ENCODE measurements at regions not wholly inside any gene's neighbourhood (a gene's known extent, or its start where the extent isn't known, plus 50 kb on each side); places are given as distances from the start of the nearest gene placed in this dataset.
"Not testable (repeated sequence)": the region's sequence is repeated elsewhere in the genome, so short reads cannot be mapped to it uniquely, and the experiment has no call there.

DNA sequence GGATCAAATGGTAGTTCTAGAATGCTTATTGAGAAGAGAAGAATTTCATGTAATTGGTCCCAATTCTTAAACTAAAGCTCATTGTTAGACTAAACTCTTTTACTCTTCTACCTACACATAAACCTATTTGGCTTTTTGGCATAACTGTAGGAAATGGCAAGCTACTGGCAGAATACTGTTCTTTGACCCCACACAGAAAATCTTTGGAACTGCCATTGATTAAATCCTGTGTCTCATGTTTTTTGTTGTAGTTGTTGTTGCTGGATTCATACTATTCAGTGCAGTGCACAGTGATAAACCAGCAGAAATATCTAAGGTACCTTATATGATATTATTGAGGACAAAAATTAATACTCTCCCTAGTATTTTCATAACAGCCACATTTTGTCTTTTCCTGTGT, 242.1 kb upstream of the SGK1 start:
- DNase-seq (ENCODE audit: low read depth, low spot score) = no peak
- H3K4me3 ChIP-seq (ENCODE audit: low read length) = no peak overlapping the region

DNA sequence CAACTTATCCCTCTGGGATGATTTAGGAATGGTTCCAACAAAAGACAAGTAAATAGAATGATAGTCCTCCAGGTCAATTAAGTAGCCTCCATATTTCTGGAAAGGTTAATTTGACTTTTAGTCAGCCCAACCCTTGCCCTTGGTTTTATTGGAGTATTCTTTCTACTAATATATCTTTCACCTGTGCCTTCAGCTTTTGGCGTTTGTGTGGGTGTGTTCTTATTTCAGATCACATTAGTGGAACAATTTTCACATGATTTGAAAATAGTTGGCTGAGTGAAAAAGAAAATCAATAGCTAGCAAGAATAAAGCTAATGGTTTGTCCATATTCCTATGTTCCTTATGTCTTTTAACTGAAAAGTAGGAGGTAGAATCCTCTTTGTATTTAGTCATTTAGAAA, 239.6 kb upstream of the SGK1 start:
- DNase-seq (ENCODE audit: low read depth, low spot score) = no peak
- no peak overlapping the region for H3K4me3 ChIP-seq (ENCODE audit: low read length)

DNA sequence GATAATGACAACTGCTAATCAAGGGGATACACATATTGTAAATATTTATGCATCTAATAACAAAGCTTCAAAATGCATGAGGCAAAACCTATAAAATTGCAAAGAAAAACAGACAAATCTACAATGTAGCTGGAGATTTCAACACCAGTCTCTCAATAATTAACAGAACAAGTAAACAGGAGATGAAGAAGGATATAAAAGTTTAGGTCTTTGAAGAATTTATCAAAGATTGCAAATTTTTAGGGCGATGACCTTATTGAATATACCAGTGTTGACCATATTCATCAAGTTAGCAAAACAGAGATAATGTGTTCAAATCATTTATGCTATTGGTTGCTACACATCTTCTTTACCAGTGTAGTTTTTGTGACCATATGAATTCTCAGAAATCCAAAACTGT, 237.8 kb upstream of the SGK1 start:
- no peak overlapping the region for H3K4me3 ChIP-seq (ENCODE audit: low read length)
- DNase-seq (ENCODE audit: low read depth, low spot score) = no peak

DNA sequence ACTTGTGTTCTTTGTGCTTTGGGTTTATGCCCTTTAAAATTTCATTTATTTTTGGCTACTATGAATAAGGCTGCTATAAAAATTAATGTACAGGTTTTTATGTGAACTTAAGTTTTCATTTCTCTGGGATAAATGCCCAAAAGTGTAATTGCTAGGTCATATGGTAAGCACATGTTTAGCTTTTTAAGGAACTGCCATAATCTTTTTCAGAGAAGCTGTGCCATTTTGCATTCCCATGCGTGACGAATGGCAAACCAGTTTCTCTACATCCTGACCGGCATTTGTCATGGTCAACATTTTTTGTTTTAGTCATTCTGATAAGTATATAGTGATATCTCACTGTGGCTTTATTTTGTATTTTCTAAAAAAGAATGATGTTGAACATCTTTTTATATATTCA, 236.0 kb upstream of the SGK1 start:
- no peak overlapping the region for H3K4me3 ChIP-seq (ENCODE audit: low read length)
- no peak for DNase-seq (ENCODE audit: low read depth, low spot score)

DNA sequence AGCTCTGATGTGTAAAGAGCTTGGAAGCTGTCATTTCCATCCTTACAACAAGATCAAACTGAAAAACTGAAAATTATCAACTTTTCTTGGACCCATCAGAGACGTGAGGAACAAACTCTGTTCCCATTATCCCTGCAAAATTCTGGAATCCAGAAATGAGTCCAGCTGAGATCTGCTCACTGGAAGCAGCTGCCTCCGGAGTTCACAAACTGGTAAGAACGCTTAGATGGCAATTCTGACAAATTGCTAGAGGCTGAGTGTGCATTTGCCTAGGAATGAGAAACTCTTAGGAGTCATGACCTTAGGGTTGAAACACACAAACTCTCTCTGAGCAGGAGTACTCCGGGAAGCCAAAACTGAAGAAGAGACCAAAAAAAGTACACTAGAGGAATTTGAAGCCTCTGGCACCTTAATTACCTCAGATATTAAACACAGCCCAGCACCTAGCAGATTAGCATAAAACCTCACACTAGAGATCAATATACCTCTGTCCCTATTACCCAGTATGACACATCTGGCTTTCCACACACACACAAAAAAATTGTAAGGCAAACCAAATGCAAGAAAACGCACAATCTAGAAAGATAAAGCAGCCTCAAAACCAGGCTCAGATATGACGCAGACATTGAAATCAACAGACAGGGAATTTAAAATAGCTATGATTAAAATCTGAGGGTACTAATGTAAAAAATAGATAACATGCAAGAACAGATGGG, 233.5 kb upstream of the SGK1 start:
- no peak for DNase-seq (ENCODE audit: low read depth, low spot score)
- no peak overlapping the region for H3K4me3 ChIP-seq (ENCODE audit: low read length)

- DNase-seq (ENCODE audit: low read depth, low spot score) = no peak
These were observed 232.7 kb upstream of the SGK1 start for GRCh38 chr6:134550604-134551003.

DNA sequence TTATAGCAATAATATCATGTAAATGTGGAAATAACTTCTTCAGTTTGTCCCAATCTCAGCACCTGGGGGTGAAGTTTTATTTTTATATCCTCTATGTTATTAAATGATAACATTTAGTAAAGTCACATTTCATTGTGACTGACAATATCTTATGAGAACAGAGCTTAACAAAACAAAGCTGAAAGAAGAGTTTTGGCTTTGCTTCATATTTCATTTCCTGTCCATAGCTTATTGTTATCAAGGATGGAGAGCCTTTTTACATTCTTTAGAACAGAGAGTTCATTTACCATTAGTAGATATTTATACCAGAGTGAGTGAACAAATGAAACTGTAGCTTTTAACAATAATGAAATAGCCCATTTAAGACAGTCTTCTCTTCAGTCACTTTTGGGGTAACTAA, 231.9 kb upstream of the SGK1 start:
- no peak for DNase-seq (ENCODE audit: low read depth, low spot score)
- no peak overlapping the region for H3K4me3 ChIP-seq (ENCODE audit: low read length)

More at GRCh38 chr6:134550604-134551003, 232.7 kb upstream of the SGK1 start:
- no peak overlapping the region for H3K4me3 ChIP-seq (ENCODE audit: low read length)

GRCh38 chr6:134546962-134547645, 229.2 kb upstream of the SGK1 start:
- no peak overlapping the region for H3K4me3 ChIP-seq (ENCODE audit: low read length)
- DNase-seq (ENCODE audit: low read depth, low spot score) = no peak

DNA sequence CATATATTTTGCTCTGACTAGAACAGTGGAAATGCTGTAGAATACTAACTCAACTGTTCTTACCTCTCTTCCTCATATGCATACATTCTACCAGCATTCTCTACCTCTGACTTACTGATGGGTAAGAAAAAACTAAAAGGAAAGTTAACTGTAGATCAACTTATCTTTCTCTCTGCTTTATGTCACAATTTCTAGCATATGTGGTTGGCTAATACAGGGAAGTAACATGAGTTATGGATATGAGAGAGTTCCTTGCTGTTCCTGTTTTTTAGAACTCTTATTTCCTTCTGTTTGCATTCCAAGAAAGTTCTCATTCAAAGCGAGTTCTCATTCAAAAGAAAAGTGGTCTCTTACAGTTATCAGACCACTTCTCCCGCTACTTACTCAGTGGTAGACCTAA, 226.8 kb upstream of the SGK1 start:
- no peak for DNase-seq (ENCODE audit: low read depth, low spot score)
- no peak overlapping the region for H3K4me3 ChIP-seq (ENCODE audit: low read length)

GRCh38 chr6:134543128-134543527, 225.2 kb upstream of the SGK1 start:
- H3K4me3 ChIP-seq (ENCODE audit: low read length) = no peak overlapping the region
- no peak for DNase-seq (ENCODE audit: low read depth, low spot score)

DNA sequence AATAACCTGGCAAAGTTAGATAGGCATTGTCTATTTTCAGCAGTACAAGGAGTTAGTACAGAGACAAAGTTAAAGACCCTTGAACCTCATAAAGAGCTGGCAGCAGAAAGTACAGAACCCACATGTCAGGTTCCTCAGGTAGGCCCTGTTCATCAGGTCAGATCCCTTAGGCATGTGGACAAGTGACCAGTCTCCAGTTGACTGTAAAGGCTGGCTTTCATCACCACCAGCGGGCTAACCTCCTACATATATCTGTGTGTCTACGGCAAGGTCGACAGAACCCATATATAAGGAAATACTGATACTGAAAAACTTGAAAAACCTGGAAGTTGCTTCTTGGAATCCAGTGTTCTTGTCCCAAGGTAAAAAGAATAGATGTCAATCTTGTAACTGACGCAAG, 223.1 kb upstream of the SGK1 start:
- no peak for DNase-seq (ENCODE audit: low read depth, low spot score)
- no peak overlapping the region for H3K4me3 ChIP-seq (ENCODE audit: low read length)

DNA sequence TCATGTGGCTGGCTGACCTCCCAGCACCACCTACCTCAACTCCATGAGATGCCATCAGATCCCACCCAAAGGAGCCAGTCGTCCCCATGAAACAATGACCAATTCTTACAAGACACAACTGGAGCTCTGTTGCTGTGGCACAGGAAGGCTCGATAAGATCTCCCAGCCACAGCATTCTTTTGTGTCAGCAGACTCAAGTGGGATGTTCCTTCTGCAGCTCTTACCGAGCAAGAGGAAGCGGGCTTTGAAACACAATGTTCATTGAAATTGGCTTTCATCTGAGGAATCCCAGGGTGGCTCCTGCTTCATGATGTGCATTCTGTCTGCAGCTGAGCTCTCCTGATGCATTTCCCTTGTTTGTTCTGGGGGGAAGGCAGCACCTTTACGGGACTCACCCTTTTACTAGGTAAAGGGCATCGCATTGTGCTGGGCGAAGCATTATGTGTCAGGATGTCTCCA, 222.0 kb upstream of the SGK1 start:
- H3K4me3 ChIP-seq (ENCODE audit: low read length) = no peak overlapping the region
- DNase-seq (ENCODE audit: low read depth, low spot score) = peak; percentile 41

DNA sequence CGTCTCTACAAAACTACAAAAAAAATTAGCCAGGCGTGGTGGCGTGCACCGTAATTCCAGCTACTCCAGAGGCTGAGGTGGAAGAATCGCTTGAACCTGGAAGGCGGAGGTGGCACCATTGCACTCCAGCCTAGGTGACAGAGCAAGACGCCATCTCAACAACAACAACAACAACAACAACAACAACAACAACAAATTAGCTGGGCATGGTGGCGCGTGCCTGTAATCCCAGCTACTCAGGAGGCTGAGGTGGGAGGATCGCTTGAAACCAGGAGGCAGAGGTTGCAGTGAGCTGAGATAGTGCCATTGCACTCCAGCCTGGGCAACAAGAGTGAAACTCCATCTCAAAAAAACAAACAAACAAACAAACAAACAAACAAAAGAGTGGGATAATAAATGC, 219.9 kb upstream of the SGK1 start:
- H3K4me3 ChIP-seq (ENCODE audit: low read length); DNase-seq (ENCODE audit: low read depth, low spot score): not testable (repeated sequence)

GRCh38 chr6:134537146-134537555, 219.2 kb upstream of the SGK1 start:
- DNase-seq (ENCODE audit: low read depth, low spot score) = no peak
- H3K4me3 ChIP-seq (ENCODE audit: low read length) = no peak overlapping the region

GRCh38 chr6:134535831-134536230, 217.9 kb upstream of the SGK1 start:
- DNase-seq (ENCODE audit: low read depth, low spot score) = no peak
- no peak overlapping the region for H3K4me3 ChIP-seq (ENCODE audit: low read length)

- no peak overlapping the region for H3K4me3 ChIP-seq (ENCODE audit: low read length)
- DNase-seq (ENCODE audit: low read depth, low spot score) = no peak
These were observed 216.8 kb upstream of the SGK1 start for GRCh38 chr6:134534708-134535149.

GRCh38 chr6:134533991-134534390, 216.1 kb upstream of the SGK1 start:
- no peak overlapping the region for H3K4me3 ChIP-seq (ENCODE audit: low read length)
- DNase-seq (ENCODE audit: low read depth, low spot score) = no peak

GRCh38 chr6:134532694-134533624, 215.0 kb upstream of the SGK1 start:
- H3K4me3 ChIP-seq (ENCODE audit: low read length) = no peak overlapping the region
- no peak for DNase-seq (ENCODE audit: low read depth, low spot score)

- H3K4me3 ChIP-seq (ENCODE audit: low read length) = no peak overlapping the region
- DNase-seq (ENCODE audit: low read depth, low spot score) = no peak
These were observed 213.7 kb upstream of the SGK1 start for GRCh38 chr6:134531611-134532010.

GRCh38 chr6:134531188-134531551, 213.3 kb upstream of the SGK1 start:
- DNase-seq (ENCODE audit: low read depth, low spot score) = no peak
- no peak overlapping the region for H3K4me3 ChIP-seq (ENCODE audit: low read length)

Measured in Jurkat, Clone E6-1 (cell line).